Keratinocyte (primary cell): ENCODE measurements at regions not wholly inside any gene's neighbourhood (a gene's known extent, or its start where the extent isn't known, plus 50 kb on each side); places are given as distances from the start of the nearest gene placed in this dataset.

Experiments used
- CTCF ChIP-seq, 3 experiments: IDR thresholded peaks in 1 of 3; conservative IDR thresholded peaks in 1 of 3; optimal IDR thresholded peaks in 1 of 3; 2 replicates in 2 of 3; 3 replicates in 1 of 3; pipeline versions ENCODE3 to v1.5.1; 2011; ENCODE audit warnings: low read length in 3 of 3, mild to moderate bottlenecking in 3 of 3, moderate library complexity in 2 of 3, control low read depth in 1 of 3, inconsistent platforms in 1 of 3; ENCODE audit not compliant: insufficient read depth in 2 of 3; ENCODE audit errors: extremely low read depth in 1 of 3
- EZH2 ChIP-seq: IDR thresholded peaks from one replicate; pipeline ENCODE4 v1.6.1; 2012; ENCODE audit warnings: inconsistent platforms, mild to moderate bottlenecking, low read length, moderate library complexity

GRCh38 chr9:84583866-84584265 lies 85.7 kb upstream of the NTRK2 start:
- TF ChIP-seq CTCF (optimal IDR thresholded peaks at IDR 0.05 in 1 of 3, IDR thresholded peaks at IDR 0.05 in 1 of 3, conservative IDR thresholded peaks at IDR 0.05 in 1 of 3; ENCODE audit: extremely low read depth in 1 of 3, insufficient read depth in 2 of 3, low read length in 3 of 3) = no peak
- no peak for TF ChIP-seq EZH2
